DND-41 (cell line): ENCODE measurements at regions not wholly inside any gene's neighbourhood (a gene's known extent, or its start where the extent isn't known, plus 50 kb on each side); places are given as distances from the start of the nearest gene placed in this dataset.

Experiments
- CTCF ChIP-seq: IDR thresholded peaks from 2 replicates; pipeline ENCODE4 v1.5.1; 2012; ENCODE audit warnings: borderline replicate concordance, low read length, moderate library complexity, mild to moderate bottlenecking; ENCODE audit not compliant: poor library complexity, severe bottlenecking; ENCODE audit errors: extremely low read depth
- EZH2 ChIP-seq: IDR thresholded peaks from 3 replicates; pipeline ENCODE4 v1.6.1; 2012; ENCODE audit warnings: borderline replicate concordance, low read depth, mild to moderate bottlenecking, moderate library complexity, low read length, inconsistent platforms; ENCODE audit not compliant: severe bottlenecking

GRCh38 chr2:150373374-150373773 is 114.1 kb downstream of the RND3 start:
- TF ChIP-seq EZH2 (no peak), CTCF (no peak)
